Endothelial cell of umbilical vein (primary cell): ENCODE measurements at regions not wholly inside any gene's neighbourhood (a gene's known extent, or its start where the extent isn't known, plus 50 kb on each side); places are given as distances from the start of the nearest gene placed in this dataset.

ENCODE experiments used
- BruUV-seq: library from RNA; stranded (reverse); fragments of 400-500 nt; replicated peaks from 2 replicates; lab custom pipeline; 2021; lab: Mats Ljungman, UMichigan
- CTCF ChIA-PET: fragments of 300-600, 350-600 bp; sonication (Branson Sonifier 250); formaldehyde crosslinking; loops from one replicate; lab custom pipeline; 2021; ENCODE audit warnings: antibody characterized with exemption, inconsistent platforms; lab: Charles Lee
- POLR2A ChIA-PET: fragments of 300-600, 350-600 bp; sonication (Branson Sonifier 250); formaldehyde crosslinking; loops from one replicate; lab custom pipeline; 2021; ENCODE audit warnings: antibody characterized with exemption, inconsistent platforms; lab: Charles Lee
- DNase-seq: peaks from one replicate; pipeline ENCODE4 v3.0.0-alpha.2; 2011; ENCODE audit warnings: low read depth, low spot score
- FAIRE-seq: peaks from 2 replicates; lab custom pipeline; 2011; peaks lifted over from hg19 to GRCh38; lab: Jason Lieb, UNC
- H2AFZ ChIP-seq: 2 replicates; pipeline ENCODE4 v1.6.0; 2012; ENCODE audit warnings: low read depth, low read length, control low read depth, inconsistent platforms
- H3K27ac ChIP-seq: 2 replicates; pipeline ENCODE4 v1.5.1; 2011; ENCODE audit warnings: low read depth, mild to moderate bottlenecking, control low read depth, low read length, moderate library complexity; ENCODE audit not compliant: insufficient read depth
- H3K27me3 ChIP-seq, 2 experiments: 2 replicates each; pipeline versions ENCODE4 v1.6.0 to v1.6.1; 2011; ENCODE audit warnings: low read length in 2 of 2, mixed read lengths in 1 of 2; ENCODE audit not compliant: control insufficient read depth in 2 of 2, insufficient read depth in 2 of 2
- H3K36me3 ChIP-seq, 2 experiments: 2 replicates in 1 of 2; 3 replicates in 1 of 2; pipeline ENCODE4 v1.5.1; 2011; ENCODE audit warnings: low read length in 2 of 2, mild to moderate bottlenecking in 1 of 2, moderate library complexity in 1 of 2; ENCODE audit not compliant: control insufficient read depth in 2 of 2, insufficient read depth in 2 of 2; ENCODE audit errors: extremely low read depth in 1 of 2
- H3K4me1 ChIP-seq: 3 replicates; pipeline ENCODE4 v1.5.1; 2011; ENCODE audit warnings: mild to moderate bottlenecking, low read length; ENCODE audit not compliant: control insufficient read depth, insufficient read depth; ENCODE audit errors: extremely low read depth
- H3K4me2 ChIP-seq: 2 replicates; pipeline ENCODE4 v1.6.1; 2011; ENCODE audit warnings: low read length, control low read depth, mixed read lengths; ENCODE audit not compliant: insufficient read depth
- H3K4me3 ChIP-seq, 3 experiments: fragments of 200-600 bp in 1 of 3; sonication (generic), shearing (Covaris generic) in 1 of 3; replicated peaks in 1 of 3; 2 replicates each; pipeline ENCODE4 v1.5.1; 2011 to 2016; ENCODE audit warnings: control low read depth in 3 of 3, low read length in 3 of 3, mild to moderate bottlenecking in 2 of 3, inconsistent platforms in 1 of 3, low read depth in 1 of 3, moderate library complexity in 1 of 3; ENCODE audit not compliant: insufficient read depth in 1 of 3
- H3K79me2 ChIP-seq: 2 replicates; pipeline ENCODE4 v1.6.0; 2012; ENCODE audit warnings: low read length, inconsistent platforms; ENCODE audit not compliant: control insufficient read depth, insufficient read depth
- H3K9ac ChIP-seq: replicated peaks from 2 replicates; pipeline ENCODE3; 2011; ENCODE audit warnings: low read length, control low read depth; ENCODE audit not compliant: insufficient read depth; ENCODE audit errors: extremely low read depth
- H3K9me1 ChIP-seq: replicated peaks from 3 replicates; pipeline ENCODE4 v1.6.0; 2011; ENCODE audit warnings: mild to moderate bottlenecking, low read length; ENCODE audit not compliant: control insufficient read depth, insufficient read depth; ENCODE audit errors: extremely low read depth
- H3K9me3 ChIP-seq: replicated peaks from 2 replicates; pipeline ENCODE4 v1.5.1; 2012; ENCODE audit warnings: low read length, inconsistent platforms; ENCODE audit not compliant: control insufficient read depth, insufficient read depth
- H4K20me1 ChIP-seq: replicated peaks from 2 replicates; pipeline ENCODE3; 2011; ENCODE audit warnings: mild to moderate bottlenecking, low read length; ENCODE audit not compliant: control insufficient read depth, insufficient read depth; ENCODE audit errors: extremely low read depth
- CTCF ChIP-seq, 2 donors: IDR thresholded peaks; 1 replicate in 1 of 2; 2 replicates in 1 of 2; pipeline ENCODE4 v1.5.1; 2011; ENCODE audit warnings: low read length in 2 of 2, mild to moderate bottlenecking in 2 of 2, moderate library complexity in 2 of 2, control low read depth in 1 of 2, inconsistent platforms in 1 of 2, low read depth in 1 of 2; ENCODE audit not compliant: insufficient read depth in 1 of 2; ENCODE audit errors: extremely low read depth in 1 of 2
- EZH2 ChIP-seq: IDR thresholded peaks from 2 replicates; pipeline ENCODE4 v1.6.1; 2012; ENCODE audit warnings: borderline replicate concordance, low read depth, mild to moderate bottlenecking, moderate library complexity, low read length, inconsistent platforms; ENCODE audit not compliant: severe bottlenecking
- FOS ChIP-seq: IDR thresholded peaks from 2 replicates; pipeline ENCODE4 v1.6.1; 2011; ENCODE audit warnings: mild to moderate bottlenecking, low read length, moderate library complexity, borderline replicate concordance; ENCODE audit not compliant: insufficient read depth
- GATA2 ChIP-seq: IDR thresholded peaks from 2 replicates; pipeline ENCODE4 v1.7.0; 2011; ENCODE audit warnings: low read depth, mild to moderate bottlenecking, moderate library complexity, mixed read lengths, low read length; ENCODE audit not compliant: insufficient read length, insufficient read depth
- JUN ChIP-seq: IDR thresholded peaks from 2 replicates; pipeline ENCODE4 v1.6.1; 2011; ENCODE audit warnings: borderline replicate concordance, low read depth; ENCODE audit not compliant: insufficient read length, insufficient read depth
- MAX ChIP-seq: IDR thresholded peaks from 2 replicates; pipeline ENCODE4 v1.6.1; 2011; ENCODE audit not compliant: insufficient read depth, insufficient read length
- MYC ChIP-seq: IDR thresholded peaks from one replicate; pipeline ENCODE4 v1.6.1; 2011; ENCODE audit warnings: mild to moderate bottlenecking, low read depth, low read length
- POLR2A ChIP-seq: IDR thresholded peaks from 2 replicates; pipeline ENCODE4 v1.6.1; 2012; ENCODE audit warnings: low read depth, mild to moderate bottlenecking, control low read depth, low read length
- POLR2AphosphoS5 ChIP-seq: IDR thresholded peaks from 2 replicates; pipeline ENCODE4 v1.6.1; 2012; ENCODE audit warnings: low read depth, mild to moderate bottlenecking, control low read depth, low read length, moderate library complexity; ENCODE audit not compliant: insufficient read depth
- dilution Hi-C: fragments of 300-500 bp; cut with MboI; formaldehyde crosslinking; loops from one replicate; pipeline ENCODE4 v1.15.0; 2019; ENCODE audit warnings: low sequenced_read_pairs; ENCODE audit not compliant: extremely low pct_ligation_motif_present
- intact Hi-C: fragments of 100-400 bp; cut with micrococcal nuclease; formaldehyde crosslinking; loops from one replicate; pipeline ENCODE4 v1.10.0; 2022

- Histone ChIP-seq H3K4me1 (no peaks in the 10 kb centered on the region), H3K4me3 (no peak overlapping the region), H4K20me1 (no peaks in the 10 kb centered on the region), H3K9me3 (no peaks in the 10 kb centered on the region), H3K27ac (no peak overlapping the region), H2AFZ (no peak overlapping the region), H3K27me3 (peaks cover 2% of the 10 kb centered on the region in 2 experiments), H3K9ac (no peak overlapping the region), H3K79me2 (no peaks in the 10 kb centered on the region), H3K9me1 (no peaks in the 10 kb centered on the region), H3K36me3 (no peaks in the 10 kb centered on the region), H3K4me2 (no peak overlapping the region)
- DNase-seq (no peak), FAIRE-seq (no peak)
- TF ChIP-seq MAX (no peak), POLR2A (no peak)
- ChIA-PET CTCF (interaction anchor here (0.9 kb wide), 1 partner anchor 42 kb away, joined by 3 read pairs; no protein-coding TSS in a partner anchor), POLR2A (interaction anchor here (0.6 kb wide), 1 partner anchor 11 kb away, joined by 3 read pairs; no protein-coding TSS in a partner anchor)
- intact Hi-C loops (no loop called here), dilution Hi-C loops (no loop called here)
- no TSS peak for BruUV-seq
Observed at GRCh38 chr11:130533871-130534270, 85.4 kb downstream of the ADAMTS15 start.

GRCh38 chr11:130534551-130534950 lies 86.1 kb downstream of the ADAMTS15 start:
- ChIA-PET POLR2A (interaction anchor here (0.6 kb wide), 1 partner anchor 12 kb away, joined by 3 read pairs; no protein-coding TSS in a partner anchor), CTCF (interaction anchor here (0.9 kb wide), 1 partner anchor 41 kb away, joined by 3 read pairs; no protein-coding TSS in a partner anchor)
- FAIRE-seq (no peak), DNase-seq (no peak)
- no TSS peak for BruUV-seq
- H3K9me3 ChIP-seq, result no peaks in the 10 kb centered on the region
- H3K79me2 ChIP-seq, result no peaks in the 10 kb centered on the region
- H3K27ac ChIP-seq, result no peak overlapping the region
- no peak overlapping the region for H3K4me3 ChIP-seq
- no peak overlapping the region for H2AFZ ChIP-seq
- no peak overlapping the region for H3K4me2 ChIP-seq
- H3K27me3 ChIP-seq, result peaks cover 2% of the 10 kb centered on the region in 2 experiments
- no peak overlapping the region for H3K9ac ChIP-seq
- no peaks in the 10 kb centered on the region for H4K20me1 ChIP-seq
- dilution Hi-C loops, result no loop called here
- H3K4me1 ChIP-seq, result no peaks in the 10 kb centered on the region
- TF ChIP-seq CTCF (IDR thresholded peaks at IDR 0.05; ENCODE audit: extremely low read depth in 1 of 2, insufficient read depth in 1 of 2, low read depth in 1 of 2, low read length in 2 of 2) (no peak), JUN (no peak), MAX (no peak), EZH2 (no peak), POLR2AphosphoS5 (no peak), GATA2 (no peak), POLR2A (no peak), FOS (no peak), MYC (no peak)
- intact Hi-C loops, result no loop called here
- H3K9me1 ChIP-seq, result no peaks in the 10 kb centered on the region
- no peaks in the 10 kb centered on the region for H3K36me3 ChIP-seq
